Stimulated activated naive CD8-positive, alpha-beta T cell treated with anti-CD3 and anti-CD28 coated beads, Interleukin-15, amount 100 ng/mL, for 72 hours (primary cell): ENCODE measurements at regions not wholly inside any gene's neighbourhood (a gene's known extent, or its start where the extent isn't known, plus 50 kb on each side); places are given as distances from the start of the nearest gene placed in this dataset.

Source experiments
- ATAC-seq: fragments of 150-1000 bp; cut with Tn5 transposase; 2 replicates; pipeline ENCODE4 v1.10.0; 2021; ENCODE audit warnings: mild to moderate bottlenecking, moderate library complexity
- DNase-seq, 2 donors: peaks; one replicate each; pipeline ENCODE4 v3.0.0; 2021 to 2022
- H3K27ac Mint-ChIP-seq, 2 donors: one replicate each; pipeline ENCODE4 v1.8.0; 2022; ENCODE audit warnings: mild to moderate bottlenecking in 2 of 2, mixed read lengths in 2 of 2, moderate library complexity in 2 of 2
- H3K27me3 Mint-ChIP-seq: one replicate; pipeline ENCODE4 v1.8.0; 2022; ENCODE audit warnings: mixed read lengths
- H3K4me1 Mint-ChIP-seq: one replicate; pipeline ENCODE4 v1.8.0; 2022; ENCODE audit warnings: mild to moderate bottlenecking, mixed read lengths
- H3K4me3 Mint-ChIP-seq, 2 donors: one replicate each; pipeline ENCODE4 v1.8.0; 2022; ENCODE audit warnings: mild to moderate bottlenecking in 2 of 2, mixed read lengths in 2 of 2, moderate library complexity in 1 of 2
- H3K9me3 Mint-ChIP-seq, 2 donors: one replicate each; pipeline ENCODE4 v1.8.0; 2022; ENCODE audit warnings: mixed read lengths in 2 of 2

GRCh38 chr18:25614168-25614567 is 262.2 kb upstream of the ZNF521 start:
- DNase-seq: no peak
- Mint-ChIP-seq H3K4me1 (no peaks in the 10 kb centered on the region), H3K27ac (peak overlapping the region in 1 of 2 donors; percentile 52), H3K4me3 (no peak overlapping the region), H3K27me3 (no peaks in the 10 kb centered on the region), H3K9me3 (peaks cover 0 to 9% of the 10 kb centered on the region in 2 donors)
- no peak for ATAC-seq

GRCh38 chr18:25612466-25612865 is 260.5 kb upstream of the ZNF521 start:
- ATAC-seq (no peak), DNase-seq (no peak)
- H3K27ac Mint-ChIP-seq: no peak overlapping the region
- no peaks in the 10 kb centered on the region for H3K4me1 Mint-ChIP-seq
- peaks cover 0 to 9% of the 10 kb centered on the region in 2 donors for H3K9me3 Mint-ChIP-seq
- H3K4me3 Mint-ChIP-seq: no peak overlapping the region
- no peaks in the 10 kb centered on the region for H3K27me3 Mint-ChIP-seq

- Mint-ChIP-seq H3K9me3 (peaks cover 0 to 9% of the 10 kb centered on the region in 2 donors), H3K27me3 (no peaks in the 10 kb centered on the region), H3K4me1 (no peaks in the 10 kb centered on the region), H3K27ac (no peak overlapping the region), H3K4me3 (no peak overlapping the region)
- DNase-seq (no peak), ATAC-seq (no peak)
Observed at GRCh38 chr18:25608091-25608490, 256.1 kb upstream of the ZNF521 start.

- H3K27me3 Mint-ChIP-seq: peaks cover 10% of the 10 kb centered on the region
- H3K27ac Mint-ChIP-seq: no peak overlapping the region
- H3K9me3 Mint-ChIP-seq: peaks cover 7 to 9% of the 10 kb centered on the region in 2 donors
- DNase-seq (no peak), ATAC-seq (peak; percentile 26)
- H3K4me1 Mint-ChIP-seq: no peaks in the 10 kb centered on the region
- no peak overlapping the region for H3K4me3 Mint-ChIP-seq
Observed at GRCh38 chr18:25604894-25605597, 253.1 kb upstream of the ZNF521 start.

- Mint-ChIP-seq H3K4me1 (no peaks in the 10 kb centered on the region), H3K4me3 (no peak overlapping the region), H3K27me3 (peaks cover 10% of the 10 kb centered on the region), H3K9me3 (peaks cover 2 to 7% of the 10 kb centered on the region in 2 donors), H3K27ac (no peak overlapping the region)
- DNase-seq: no peak
- no peak for ATAC-seq
Observed at GRCh38 chr18:25604196-25604893, 252.4 kb upstream of the ZNF521 start.

- peaks cover 10% of the 10 kb centered on the region for H3K27me3 Mint-ChIP-seq
- no peak overlapping the region for H3K4me3 Mint-ChIP-seq
- ATAC-seq (no peak), DNase-seq (no peak)
- no peak overlapping the region for H3K27ac Mint-ChIP-seq
- no peaks in the 10 kb centered on the region for H3K4me1 Mint-ChIP-seq
- H3K9me3 Mint-ChIP-seq: peaks cover 0 to 7% of the 10 kb centered on the region in 2 donors
Observed at GRCh38 chr18:25599443-25599842, 247.5 kb upstream of the ZNF521 start.

GRCh38 chr18:25597476-25597875 is 245.5 kb upstream of the ZNF521 start:
- ATAC-seq (no peak), DNase-seq (no peak)
- Mint-ChIP-seq H3K4me1 (no peaks in the 10 kb centered on the region), H3K4me3 (no peak overlapping the region), H3K9me3 (peaks cover 0 to 7% of the 10 kb centered on the region in 2 donors), H3K27me3 (peaks cover 10% of the 10 kb centered on the region), H3K27ac (no peak overlapping the region)

- no peak for DNase-seq
- Mint-ChIP-seq H3K4me3 (no peak overlapping the region), H3K4me1 (no peaks in the 10 kb centered on the region), H3K27ac (no peak overlapping the region), H3K27me3 (no peaks in the 10 kb centered on the region), H3K9me3 (no peaks in the 10 kb centered on the region)
- no peak for ATAC-seq
Observed at GRCh38 chr18:25595274-25596060, 243.5 kb upstream of the ZNF521 start.

GRCh38 chr18:25594351-25594750 is 242.4 kb upstream of the ZNF521 start:
- Mint-ChIP-seq H3K4me1 (no peaks in the 10 kb centered on the region), H3K9me3 (no peaks in the 10 kb centered on the region), H3K27me3 (no peaks in the 10 kb centered on the region), H3K27ac (no peak overlapping the region), H3K4me3 (no peak overlapping the region)
- ATAC-seq: no peak
- no peak for DNase-seq

- no peak overlapping the region for H3K4me3 Mint-ChIP-seq
- H3K4me1 Mint-ChIP-seq: no peaks in the 10 kb centered on the region
- peaks cover 0 to 5% of the 10 kb centered on the region in 2 donors for H3K9me3 Mint-ChIP-seq
- H3K27me3 Mint-ChIP-seq: no peaks in the 10 kb centered on the region
- no peak for ATAC-seq
- no peak for DNase-seq
- no peak overlapping the region for H3K27ac Mint-ChIP-seq
Observed at GRCh38 chr18:25592804-25593360, 240.9 kb upstream of the ZNF521 start.

GRCh38 chr18:25590456-25590855 is 238.5 kb upstream of the ZNF521 start:
- peaks cover 5 to 14% of the 10 kb centered on the region in 2 donors for H3K9me3 Mint-ChIP-seq
- no peak for ATAC-seq
- H3K27ac Mint-ChIP-seq: no peak overlapping the region
- no peak for DNase-seq
- no peaks in the 10 kb centered on the region for H3K27me3 Mint-ChIP-seq
- H3K4me1 Mint-ChIP-seq: no peaks in the 10 kb centered on the region
- H3K4me3 Mint-ChIP-seq: no peak overlapping the region

GRCh38 chr18:25587545-25587944 is 235.6 kb upstream of the ZNF521 start:
- no peak overlapping the region for H3K4me3 Mint-ChIP-seq
- peaks cover 5 to 14% of the 10 kb centered on the region in 2 donors for H3K9me3 Mint-ChIP-seq
- ATAC-seq (no peak), DNase-seq (no peak)
- no peaks in the 10 kb centered on the region for H3K27me3 Mint-ChIP-seq
- no peak overlapping the region for H3K27ac Mint-ChIP-seq
- no peaks in the 10 kb centered on the region for H3K4me1 Mint-ChIP-seq

GRCh38 chr18:25568986-25569385 is 217.0 kb upstream of the ZNF521 start:
- Mint-ChIP-seq H3K4me1 (no peaks in the 10 kb centered on the region), H3K27ac (no peak overlapping the region), H3K27me3 (no peaks in the 10 kb centered on the region), H3K9me3 (no peaks in the 10 kb centered on the region), H3K4me3 (no peak overlapping the region)
- DNase-seq: no peak
- no peak for ATAC-seq

- Mint-ChIP-seq H3K27ac (no peak overlapping the region), H3K9me3 (no peaks in the 10 kb centered on the region), H3K4me1 (no peaks in the 10 kb centered on the region), H3K4me3 (no peak overlapping the region), H3K27me3 (no peaks in the 10 kb centered on the region)
- no peak for ATAC-seq
- no peak for DNase-seq
Observed at GRCh38 chr18:25563816-25564683, 212.1 kb upstream of the ZNF521 start.

- Mint-ChIP-seq H3K27ac (no peak overlapping the region), H3K27me3 (no peaks in the 10 kb centered on the region), H3K9me3 (no peaks in the 10 kb centered on the region), H3K4me3 (no peak overlapping the region), H3K4me1 (no peaks in the 10 kb centered on the region)
- ATAC-seq (no peak), DNase-seq (no peak)
Observed at GRCh38 chr18:25563346-25563745, 211.4 kb upstream of the ZNF521 start.
